Gastroesophageal sphincter (tissue), 4 donors: ENCODE measurements at regions not wholly inside any gene's neighbourhood (a gene's known extent, or its start where the extent isn't known, plus 50 kb on each side); places are given as distances from the start of the nearest gene placed in this dataset.

Experiments
- ATAC-seq: fragments of 150-250 bp; one replicate; pipeline ENCODE4 v1.9.1; 2016; ENCODE audit warnings: mild to moderate bottlenecking, moderate library complexity
- H3K27ac ChIP-seq, 4 donors: fragments of 200-600 bp; sonication (generic) in 3 of 4; 1 replicate in 3 of 4; 2 replicates in 1 of 4; pipeline ENCODE4 v1.5.1; 2016 to 2019
- H3K27me3 ChIP-seq: fragments of 200-600 bp; sonication (generic); one replicate; pipeline ENCODE4 v1.5.1; 2019
- H3K36me3 ChIP-seq, 2 donors: fragments of 200-600 bp; sonication (generic); one replicate each; pipeline ENCODE4 v1.5.1; 2019; ENCODE audit warnings: control low read depth in 1 of 2
- H3K4me1 ChIP-seq, 3 donors: fragments of 200-600 bp; sonication (generic); 1 replicate in 2 of 3; 2 replicates in 1 of 3; pipeline ENCODE4 v1.5.1; 2016 to 2019; ENCODE audit warnings: control low read depth in 2 of 3
- H3K4me3 ChIP-seq, 2 donors: fragments of 200-600 bp; sonication (generic); one replicate each; pipeline ENCODE4 v1.5.1; 2019; ENCODE audit warnings: mild to moderate bottlenecking in 1 of 2, moderate library complexity in 1 of 2
- H3K9me3 ChIP-seq, 3 donors: fragments of 200-600 bp; sonication (generic); one replicate each; pipeline ENCODE4 v1.5.1; 2017 to 2019; ENCODE audit warnings: control low read depth in 2 of 3
- CTCF ChIP-seq, 4 experiments: fragments of 200-600 bp in 2 of 4; fragments of 450-650 bp in 2 of 4; sonication (generic) in 1 of 4; IDR thresholded peaks; one replicate each; pipeline ENCODE4 v1.5.1; 2017 to 2019; ENCODE audit warnings: antibody characterized with exemption in 4 of 4, mild to moderate bottlenecking in 2 of 4, moderate library complexity in 2 of 4
- EP300 ChIP-seq: sonication (generic); formaldehyde crosslinking; IDR thresholded peaks from one replicate; pipeline ENCODE4 v1.6.1; 2017; ENCODE audit warnings: antibody characterized with exemption, mild to moderate bottlenecking
- POLR2A ChIP-seq, 2 donors: fragments of 450-650 bp; IDR thresholded peaks; one replicate each; pipeline ENCODE4 v1.6.1; 2017; ENCODE audit warnings: antibody characterized with exemption in 2 of 2, mild to moderate bottlenecking in 2 of 2, moderate library complexity in 1 of 2
- POLR2AphosphoS5 ChIP-seq: sonication (generic); formaldehyde crosslinking; IDR thresholded peaks from one replicate; pipeline ENCODE4 v1.6.1; 2017; ENCODE audit warnings: antibody characterized with exemption
- WGBS, 2 donors: methylation state at CpG; one replicate each; pipeline ENCODE4 v1.1.5; 2018; ENCODE audit warnings: low coverage in 1 of 2; 5-methylcytosine and 5-hydroxymethylcytosine counted together

- Histone ChIP-seq H3K27ac (no peak overlapping the region), H3K4me1 (no peaks in the 10 kb centered on the region), H3K9me3 (peaks cover 0 to 7% (median 0%) of the 10 kb centered on the region in 3 donors), H3K27me3 (no peaks in the 10 kb centered on the region), H3K36me3 (no peaks in the 10 kb centered on the region), H3K4me3 (no peak overlapping the region)
- no peak for ATAC-seq
- WGBS, 2 donors: 18 to 54% methylated on average over 3 to 9 of the region's 10 CpGs
- no peak for TF ChIP-seq EP300
- no peak for TF ChIP-seq POLR2AphosphoS5
- no peak for TF ChIP-seq CTCF (IDR thresholded peaks at IDR 0.05)
- TF ChIP-seq POLR2A (IDR thresholded peaks at IDR 0.05): no peak
These were observed 152.7 kb downstream of the SOX9 start for GRCh38 chr17:72273289-72274056.

GRCh38 chr17:72274614-72275013, 153.8 kb downstream of the SOX9 start:
- peaks cover 0 to 7% (median 0%) of the 10 kb centered on the region in 3 donors for H3K9me3 ChIP-seq
- H3K27ac ChIP-seq: no peak overlapping the region
- no peaks in the 10 kb centered on the region for H3K36me3 ChIP-seq
- WGBS, 2 donors: 57 to 81% methylated on average over 1 to 2 of the region's 2 CpGs
- no peaks in the 10 kb centered on the region for H3K4me1 ChIP-seq
- ATAC-seq: no peak
- no peak overlapping the region for H3K4me3 ChIP-seq
- H3K27me3 ChIP-seq: no peaks in the 10 kb centered on the region
- TF ChIP-seq POLR2A (IDR thresholded peaks at IDR 0.05) (no peak), EP300 (no peak), POLR2AphosphoS5 (no peak), CTCF (IDR thresholded peaks at IDR 0.05) (no peak)

GRCh38 chr17:72280881-72281280, 160.1 kb downstream of the SOX9 start:
- Histone ChIP-seq H3K36me3 (no peaks in the 10 kb centered on the region), H3K27ac (no peak overlapping the region), H3K9me3 (peaks cover 0 to under 1% (median 0%) of the 10 kb centered on the region in 3 donors), H3K27me3 (peaks cover 6% of the 10 kb centered on the region), H3K4me1 (no peaks in the 10 kb centered on the region), H3K4me3 (no peak overlapping the region)
- WGBS, 2 donors: 93 to 100% methylated on average over 3 of the region's 3 CpGs
- TF ChIP-seq CTCF (IDR thresholded peaks at IDR 0.05) (no peak), POLR2A (IDR thresholded peaks at IDR 0.05) (no peak), POLR2AphosphoS5 (no peak), EP300 (no peak)
- ATAC-seq: no peak

GRCh38 chr17:72282439-72283029, 161.7 kb downstream of the SOX9 start:
- Histone ChIP-seq H3K4me1 (no peaks in the 10 kb centered on the region), H3K9me3 (no peaks in the 10 kb centered on the region), H3K4me3 (no peak overlapping the region), H3K27ac (no peak overlapping the region), H3K27me3 (peaks cover 6% of the 10 kb centered on the region), H3K36me3 (no peaks in the 10 kb centered on the region)
- TF ChIP-seq CTCF (IDR thresholded peaks at IDR 0.05): no peak
- no peak for ATAC-seq
- 51 to 68% methylated on average over 3 of the region's 3 CpGs for WGBS, 2 donors

- Histone ChIP-seq H3K36me3 (no peaks in the 10 kb centered on the region), H3K9me3 (no peaks in the 10 kb centered on the region), H3K27me3 (peaks cover 6% of the 10 kb centered on the region), H3K4me1 (no peaks in the 10 kb centered on the region), H3K27ac (no peak overlapping the region), H3K4me3 (no peak overlapping the region)
- 29 to 54% methylated on average over 3 to 4 of the region's 4 CpGs for WGBS, 2 donors
- ATAC-seq: no peak
- no peak for TF ChIP-seq EP300
- TF ChIP-seq POLR2A (IDR thresholded peaks at IDR 0.05): no peak
- TF ChIP-seq CTCF (IDR thresholded peaks at IDR 0.05): no peak
- no peak for TF ChIP-seq POLR2AphosphoS5
These were observed 164.0 kb downstream of the SOX9 start for GRCh38 chr17:72284806-72285205.
